Esophagus squamous epithelium (tissue), 5 donors: ENCODE measurements at regions not wholly inside any gene's neighbourhood (a gene's known extent, or its start where the extent isn't known, plus 50 kb on each side); places are given as distances from the start of the nearest gene placed in this dataset.

ENCODE experiments used
- DNase-seq: peaks from one replicate; lab custom pipeline; 2025; lab: John Stamatoyannopoulos, UW
- H3K27ac ChIP-seq, 4 donors: fragments of 200-600 bp; sonication (generic); one replicate each; pipeline ENCODE4 v1.5.1; 2016 to 2019; ENCODE audit warnings: mild to moderate bottlenecking in 1 of 4
- H3K27me3 ChIP-seq, 4 donors: fragments of 200-600 bp; sonication (generic); 1 replicate in 3 of 4; 2 replicates in 1 of 4; pipeline versions ENCODE4 v1.5.1 to v1.6.0; 2017 to 2021; ENCODE audit warnings: antibody characterized with exemption in 1 of 4
- H3K36me3 ChIP-seq, 3 donors: fragments of 200-600 bp; sonication (generic); one replicate each; pipeline ENCODE4 v1.5.1; 2016 to 2019
- H3K4me1 ChIP-seq, 3 donors: fragments of 200-600 bp; sonication (generic); one replicate each; pipeline ENCODE4 v1.5.1; 2017 to 2019
- H3K4me3 ChIP-seq, 4 donors: fragments of 200-600 bp; sonication (generic); 1 replicate in 3 of 4; 2 replicates in 1 of 4; pipeline ENCODE4 v1.5.1; 2016 to 2019; ENCODE audit warnings: mild to moderate bottlenecking in 2 of 4, moderate library complexity in 1 of 4
- H3K9me3 ChIP-seq, 3 donors: fragments of 200-600 bp; sonication (generic); one replicate each; pipeline ENCODE4 v1.5.1; 2016 to 2019
- POLR2A ChIP-seq, 4 donors: fragments of 450-650 bp; IDR thresholded peaks; one replicate each; pipeline ENCODE4 v1.6.1; 2017; ENCODE audit warnings: antibody characterized with exemption in 4 of 4, mild to moderate bottlenecking in 4 of 4, moderate library complexity in 3 of 4
- WGBS, 2 donors: methylation state at CpG; one replicate each; pipeline ENCODE4 v1.1.5; 2018; 5-methylcytosine and 5-hydroxymethylcytosine counted together
- intact Hi-C: fragments of 100-400 bp; cut with DNase I; formaldehyde crosslinking; loops from one replicate; pipeline ENCODE4 v1.15.0; 2022
- TF ChIP-seq, protein P1 (sequence below), 6 experiments: fragments of 450-650 bp in 4 of 6; fragments of 200-600 bp in 2 of 6; sonication (generic) in 2 of 6; IDR thresholded peaks; one replicate each; pipeline ENCODE4 v1.5.1; 2016 to 2019; ENCODE audit warnings: antibody characterized with exemption in 6 of 6, mild to moderate bottlenecking in 4 of 6, moderate library complexity in 4 of 6
- donor health status: DM: yes; HTN: yes; CAD: no.

- no peaks in the 10 kb centered on the region for H3K9me3 ChIP-seq
- H3K36me3 ChIP-seq = no peaks in the 10 kb centered on the region
- H3K4me1 ChIP-seq = peaks cover 0 to 19% (median 4%) of the 10 kb centered on the region in 3 donors
- H3K27ac ChIP-seq = no peak overlapping the region
- WGBS, 2 donors = 63 to 69% methylated on average over 4 of the region's 4 CpGs
- intact Hi-C loops = no loop called here
- TF ChIP-seq, protein P1, sequence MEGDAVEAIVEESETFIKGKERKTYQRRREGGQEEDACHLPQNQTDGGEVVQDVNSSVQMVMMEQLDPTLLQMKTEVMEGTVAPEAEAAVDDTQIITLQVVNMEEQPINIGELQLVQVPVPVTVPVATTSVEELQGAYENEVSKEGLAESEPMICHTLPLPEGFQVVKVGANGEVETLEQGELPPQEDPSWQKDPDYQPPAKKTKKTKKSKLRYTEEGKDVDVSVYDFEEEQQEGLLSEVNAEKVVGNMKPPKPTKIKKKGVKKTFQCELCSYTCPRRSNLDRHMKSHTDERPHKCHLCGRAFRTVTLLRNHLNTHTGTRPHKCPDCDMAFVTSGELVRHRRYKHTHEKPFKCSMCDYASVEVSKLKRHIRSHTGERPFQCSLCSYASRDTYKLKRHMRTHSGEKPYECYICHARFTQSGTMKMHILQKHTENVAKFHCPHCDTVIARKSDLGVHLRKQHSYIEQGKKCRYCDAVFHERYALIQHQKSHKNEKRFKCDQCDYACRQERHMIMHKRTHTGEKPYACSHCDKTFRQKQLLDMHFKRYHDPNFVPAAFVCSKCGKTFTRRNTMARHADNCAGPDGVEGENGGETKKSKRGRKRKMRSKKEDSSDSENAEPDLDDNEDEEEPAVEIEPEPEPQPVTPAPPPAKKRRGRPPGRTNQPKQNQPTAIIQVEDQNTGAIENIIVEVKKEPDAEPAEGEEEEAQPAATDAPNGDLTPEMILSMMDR (IDR thresholded peaks at IDR 0.05) = no peak
- no peak overlapping the region for H3K4me3 ChIP-seq
- H3K27me3 ChIP-seq = peaks cover 0 to 9% (median 0%) of the 10 kb centered on the region in 4 donors
- no peak for DNase-seq
Measured at GRCh38 chr14:36066636-36067035, 109.9 kb downstream of the PTCSC3 start.

GRCh38 chr14:36065831-36066230 is 110.7 kb downstream of the PTCSC3 start:
- Histone ChIP-seq H3K27ac (no peak overlapping the region), H3K9me3 (no peaks in the 10 kb centered on the region), H3K27me3 (peaks cover 0 to 9% (median 0%) of the 10 kb centered on the region in 4 donors), H3K36me3 (no peaks in the 10 kb centered on the region), H3K4me1 (peaks cover 0 to 19% (median 4%) of the 10 kb centered on the region in 3 donors), H3K4me3 (no peak overlapping the region)
- no peak for TF ChIP-seq POLR2A (IDR thresholded peaks at IDR 0.05)
- TF ChIP-seq, protein P1 (IDR thresholded peaks at IDR 0.05) = no peak
- WGBS, 2 donors = 73 to 89% methylated on average over 3 of the region's 3 CpGs
- intact Hi-C loops = no loop called here
- DNase-seq = no peak

DNA sequence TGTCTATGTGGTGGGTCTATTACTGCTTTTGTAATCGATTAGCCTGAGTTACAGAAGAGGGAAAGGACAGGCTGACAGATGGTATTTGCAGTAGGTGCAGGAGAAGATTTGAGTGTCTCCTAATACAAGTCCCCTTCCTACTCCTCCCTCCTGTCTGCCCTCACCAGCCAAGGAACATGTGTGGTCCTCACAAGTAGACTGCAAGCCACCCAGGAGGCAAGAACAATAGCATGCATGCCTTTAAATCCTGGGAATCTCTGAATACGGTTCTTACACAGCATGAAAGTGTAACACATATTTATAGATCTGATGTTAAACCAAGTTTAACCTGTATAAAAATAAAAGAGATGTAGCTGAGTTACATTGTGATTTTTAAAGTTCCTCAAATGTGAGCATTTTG is 117.0 kb downstream of the PTCSC3 start:
- intact Hi-C loops = loop anchor here (10.0 kb wide), 1 partner anchor 175 kb away; no protein-coding TSS in a partner anchor
- no peak overlapping the region for H3K27ac ChIP-seq
- 61 to 62% methylated on average over 2 of the region's 2 CpGs for WGBS, 2 donors
- H3K9me3 ChIP-seq = no peaks in the 10 kb centered on the region
- TF ChIP-seq POLR2A (IDR thresholded peaks at IDR 0.05) = no peak
- TF ChIP-seq, protein P1 (IDR thresholded peaks at IDR 0.05) = no peak
- H3K4me1 ChIP-seq = peaks cover 0 to 5% (median 0%) of the 10 kb centered on the region in 3 donors
- peaks cover 0 to 8% (median 0%) of the 10 kb centered on the region in 4 donors for H3K27me3 ChIP-seq
- DNase-seq = no peak
- no peak overlapping the region for H3K4me3 ChIP-seq
- no peaks in the 10 kb centered on the region for H3K36me3 ChIP-seq

- no peak for DNase-seq
- intact Hi-C loops = loop anchor here (10.0 kb wide), 1 partner anchor 173 kb away; no protein-coding TSS in a partner anchor
- WGBS, 2 donors = 51 to 55% methylated on average over 7 of the region's 7 CpGs
- Histone ChIP-seq H3K9me3 (no peaks in the 10 kb centered on the region), H3K27ac (no peak overlapping the region), H3K4me3 (no peak overlapping the region), H3K36me3 (no peaks in the 10 kb centered on the region), H3K27me3 (peaks cover 0 to 8% (median 0%) of the 10 kb centered on the region in 4 donors), H3K4me1 (peaks cover 0 to 5% (median 0%) of the 10 kb centered on the region in 3 donors)
- TF ChIP-seq, protein P1 (IDR thresholded peaks at IDR 0.05) = no peak
- no peak for TF ChIP-seq POLR2A (IDR thresholded peaks at IDR 0.05)
Measured at GRCh38 chr14:36057452-36058116, 118.9 kb downstream of the PTCSC3 start.

- TF ChIP-seq POLR2A (IDR thresholded peaks at IDR 0.05) = no peak
- TF ChIP-seq, protein P1 (IDR thresholded peaks at IDR 0.05) = no peak
- Histone ChIP-seq H3K4me1 (peaks cover 0 to 5% (median 0%) of the 10 kb centered on the region in 3 donors), H3K36me3 (no peaks in the 10 kb centered on the region), H3K4me3 (no peak overlapping the region), H3K9me3 (no peaks in the 10 kb centered on the region), H3K27me3 (peaks cover 0 to 8% (median 0%) of the 10 kb centered on the region in 4 donors), H3K27ac (no peak overlapping the region)
- DNase-seq = no peak
- intact Hi-C loops = loop anchor here (10.0 kb wide), 1 partner anchor 172 kb away; no protein-coding TSS in a partner anchor
- 90 to 91% methylated on average over 3 of the region's 3 CpGs for WGBS, 2 donors
Measured at GRCh38 chr14:36056845-36057244, 119.7 kb downstream of the PTCSC3 start.
